ACHN (cell line): ENCODE measurements at regions not wholly inside any gene's neighbourhood (a gene's known extent, or its start where the extent isn't known, plus 50 kb on each side); places are given as distances from the start of the nearest gene placed in this dataset.
"Not testable (repeated sequence)": the region's sequence is repeated elsewhere in the genome, so short reads cannot be mapped to it uniquely, and the experiment has no call there.

ENCODE experiments used
- DNase-seq: peaks from one replicate; pipeline ENCODE4 v3.0.0-alpha.2; 2015
- in situ Hi-C: cut with HindIII; loops from 2 replicates; pipeline ENCODE4 v1.10.0; 2017; ENCODE audit warnings: low sequenced_read_pairs, low pct_ligation_motif_present, low pct_unique_long_range_greater_than_20kb

DNA sequence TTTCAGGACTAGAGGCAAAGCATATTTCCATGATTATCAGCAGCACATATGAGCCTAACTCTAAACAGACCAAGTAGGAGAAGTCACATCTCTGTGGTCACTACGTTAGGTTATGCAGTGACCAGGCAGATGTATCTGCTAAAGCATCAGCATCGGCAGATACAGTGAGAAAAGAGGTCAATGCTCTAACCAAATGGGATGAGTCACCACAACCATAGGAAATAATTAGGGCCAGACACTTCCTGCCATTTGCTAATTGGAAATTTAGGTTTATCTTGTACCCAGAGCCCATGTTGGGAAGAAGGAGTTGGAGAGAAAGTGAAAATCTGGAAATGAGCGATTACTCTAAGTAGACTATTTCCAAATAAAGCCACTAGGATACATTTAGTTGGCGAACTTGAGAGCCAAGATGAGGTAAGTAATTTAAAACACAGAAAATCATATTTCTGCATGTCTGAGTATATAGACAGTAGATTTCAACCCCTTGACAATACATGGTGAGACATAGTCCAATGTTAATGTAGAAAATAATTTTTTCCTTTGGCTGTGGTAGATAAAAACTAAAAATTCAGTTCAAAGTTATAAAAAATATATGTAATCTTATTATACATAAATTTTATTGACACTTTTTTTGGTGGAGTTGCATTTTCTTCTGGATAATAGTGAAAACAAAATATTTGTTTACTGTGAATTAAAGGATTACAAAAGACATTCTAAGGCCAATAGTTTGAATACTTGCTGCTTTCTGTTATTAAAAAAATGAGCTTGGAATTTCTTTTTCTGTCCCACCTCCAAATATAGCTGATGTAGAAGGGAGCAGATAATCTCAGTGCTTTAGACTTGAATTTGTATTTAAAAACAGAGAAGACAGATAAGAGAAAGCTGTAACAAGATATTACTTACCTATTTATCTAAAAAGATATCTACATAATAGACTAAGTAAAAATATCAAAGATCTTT, 104.4 kb upstream of the CSNK1A1L start:
- no peak for DNase-seq
- in situ Hi-C loops, result no loop called here

DNA sequence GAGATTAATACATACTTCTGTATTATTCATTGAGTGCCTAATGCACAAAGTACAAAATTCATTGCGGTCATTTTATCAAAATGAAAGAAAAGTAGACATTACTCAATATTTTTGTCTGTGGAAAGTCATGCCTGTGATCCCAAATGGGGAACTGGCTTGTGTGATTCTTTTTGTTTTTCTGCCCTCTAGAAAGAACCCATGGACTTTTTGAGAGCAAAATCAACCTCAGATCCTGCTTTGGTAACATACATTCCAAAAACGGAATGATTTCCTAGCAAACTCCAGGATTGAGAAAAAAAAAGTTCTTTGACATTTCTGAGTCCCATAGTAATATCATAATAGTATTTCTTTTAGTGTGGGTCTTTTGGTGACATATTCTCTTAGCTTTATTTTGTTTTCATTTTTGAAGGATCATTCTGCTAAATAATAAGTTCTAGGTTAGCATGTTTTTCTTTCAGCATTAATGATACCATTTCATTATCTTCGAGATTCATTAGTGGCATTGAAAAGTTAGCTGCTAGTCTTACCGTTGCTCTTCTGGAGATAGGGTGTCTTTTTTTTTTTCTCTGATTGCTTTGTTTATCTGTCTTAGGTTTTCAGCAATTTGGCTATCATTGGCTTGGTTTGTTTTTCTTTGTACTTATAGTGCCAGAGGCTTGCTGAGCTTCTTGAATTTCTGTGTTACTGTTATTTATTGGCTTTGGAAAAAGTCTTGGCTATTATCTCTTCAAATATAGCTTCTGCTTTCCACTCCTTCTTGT, 102.4 kb upstream of the CSNK1A1L start:
- DNase-seq, result no peak
- in situ Hi-C loops, result no loop called here

DNA sequence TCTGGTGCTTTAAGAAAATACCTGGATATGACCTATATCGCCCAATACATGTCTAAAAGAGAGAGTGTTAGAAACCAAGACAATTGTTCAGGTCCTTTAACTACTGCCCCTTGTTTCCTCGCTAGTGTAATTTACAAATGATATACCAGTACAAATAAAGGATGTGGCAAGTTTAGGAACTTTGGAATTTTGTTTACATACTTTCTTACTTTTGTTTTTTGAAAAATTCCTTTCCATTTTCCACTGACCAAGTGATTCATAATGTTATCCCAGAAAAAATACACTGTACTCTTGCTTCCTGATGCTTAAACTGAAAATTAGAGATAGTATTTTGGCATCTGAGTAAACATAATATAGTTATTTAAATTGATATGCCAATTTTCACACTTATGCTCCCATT, 96.8 kb upstream of the CSNK1A1L start:
- in situ Hi-C loops, result no loop called here
- DNase-seq, result no peak

DNA sequence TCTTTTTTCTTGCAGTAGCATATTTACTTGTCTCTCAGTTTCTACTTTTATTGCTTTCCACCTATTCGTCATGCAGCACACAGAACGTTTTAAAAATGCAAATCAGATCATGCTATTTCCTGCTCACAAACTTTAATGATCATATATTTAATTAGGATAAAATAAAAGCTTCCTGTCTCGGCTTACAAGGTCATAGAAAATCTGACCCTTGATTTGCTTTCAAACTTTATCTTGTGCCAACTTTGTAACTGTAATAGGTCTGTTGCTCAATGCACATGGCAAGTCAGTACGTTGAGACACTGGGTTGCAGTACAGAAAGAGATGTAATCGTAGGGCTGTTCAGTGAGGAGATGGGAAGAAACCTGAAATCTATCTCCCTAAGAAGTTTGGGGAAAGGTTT, 95.6 kb upstream of the CSNK1A1L start:
- in situ Hi-C loops, result no loop called here
- DNase-seq, result no peak

DNA sequence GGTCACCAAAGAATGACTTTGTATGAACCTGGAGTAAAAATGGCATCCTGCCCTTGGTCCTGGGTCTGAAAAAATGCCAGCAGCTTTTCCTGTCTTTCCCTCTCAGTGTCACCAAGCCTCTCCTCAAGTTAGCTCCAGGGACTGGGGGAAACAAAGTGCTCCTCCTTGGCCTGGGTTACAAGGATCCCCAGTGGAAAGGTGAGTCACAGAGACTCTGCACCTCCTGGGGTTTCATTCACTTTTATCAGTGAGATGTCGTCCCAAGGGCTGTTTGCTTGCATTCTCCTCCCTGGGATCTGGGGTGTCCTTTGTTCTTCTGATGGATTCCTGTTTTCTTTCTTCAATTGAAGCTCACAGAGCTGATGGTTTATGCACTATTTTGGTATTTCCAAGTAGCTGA, 93.2 kb upstream of the CSNK1A1L start:
- no peak for DNase-seq
- in situ Hi-C loops, result no loop called here

DNA sequence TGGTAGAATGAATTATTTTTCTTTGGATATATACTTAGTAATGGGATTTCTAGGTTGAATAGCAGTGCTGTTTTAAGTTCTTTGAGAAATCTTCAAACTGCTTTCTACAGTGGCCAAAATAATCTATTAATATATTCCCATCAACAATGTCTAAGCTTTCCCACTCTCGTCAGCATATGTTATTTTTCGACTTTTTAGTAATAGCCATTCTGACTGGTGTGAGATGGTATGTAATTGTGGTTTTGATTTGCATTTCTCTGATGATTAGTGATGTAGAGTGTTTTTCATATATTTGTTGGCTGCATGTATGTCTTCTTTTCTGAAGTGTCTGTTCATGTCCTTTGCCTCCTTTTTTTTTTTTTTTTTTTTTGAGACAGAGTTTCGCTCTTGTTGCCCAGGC, 90.2 kb upstream of the CSNK1A1L start:
- no peak for DNase-seq
- in situ Hi-C loops, result no loop called here

DNA sequence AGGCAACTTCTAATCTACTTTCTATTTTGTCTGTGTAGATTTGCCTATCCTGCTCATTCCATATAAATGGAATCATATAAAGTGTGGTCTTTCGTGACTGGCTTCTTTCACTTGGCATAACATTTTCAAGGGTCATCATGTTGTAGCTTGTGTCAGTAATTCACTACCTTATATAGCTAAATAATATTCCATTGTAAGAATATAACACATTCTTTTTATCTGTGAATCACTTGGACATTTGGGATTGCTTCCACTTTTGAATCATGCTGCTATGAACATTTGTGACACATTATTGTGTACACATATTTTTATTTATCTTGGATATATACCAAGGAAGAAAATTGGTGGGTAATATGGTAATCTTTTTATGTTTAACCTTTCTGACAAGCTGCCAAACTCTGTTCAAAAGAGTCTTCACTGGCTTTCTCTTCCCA, 89.0 kb upstream of the CSNK1A1L start:
- DNase-seq, result no peak
- in situ Hi-C loops, result no loop called here

DNA sequence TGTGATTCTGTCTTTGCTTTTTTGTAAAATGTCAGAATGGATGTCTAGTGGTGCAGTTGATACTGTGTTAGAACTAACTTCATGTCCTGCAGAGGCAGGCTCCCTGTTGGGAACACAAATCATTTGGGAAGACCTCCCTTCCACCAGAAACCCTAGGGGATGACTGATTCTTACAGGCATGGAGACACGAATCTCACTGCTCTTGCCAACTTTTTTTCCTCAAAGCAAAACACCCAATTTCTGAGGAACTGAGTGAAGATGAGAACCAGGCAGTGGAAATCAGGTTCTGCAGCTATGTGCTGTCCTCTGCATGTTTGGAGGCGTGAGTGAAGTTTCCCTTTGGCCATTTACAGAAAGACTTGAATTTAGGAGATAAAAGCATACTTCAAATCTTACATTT, 87.5 kb upstream of the CSNK1A1L start:
- in situ Hi-C loops, result no loop called here
- no peak for DNase-seq

DNA sequence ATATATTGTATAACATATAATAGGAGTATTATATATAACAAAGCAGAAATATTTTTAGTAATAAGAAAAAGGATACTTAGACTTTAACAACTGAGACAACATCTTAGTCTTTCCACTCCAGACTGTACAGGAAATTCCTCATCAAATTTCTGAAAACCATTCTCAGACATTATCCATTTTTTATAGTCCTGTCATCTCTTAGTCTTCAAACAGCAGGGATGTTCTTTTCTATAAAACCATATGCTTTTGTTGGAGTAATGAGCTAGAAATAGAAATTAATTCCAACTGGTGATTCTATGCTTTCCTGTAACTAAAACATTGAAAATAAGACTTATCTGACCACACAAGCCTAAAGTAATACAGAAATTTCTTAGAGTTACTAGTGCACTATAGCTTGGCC, 82.2 kb upstream of the CSNK1A1L start:
- in situ Hi-C loops, result no loop called here
- DNase-seq, result no peak

DNA sequence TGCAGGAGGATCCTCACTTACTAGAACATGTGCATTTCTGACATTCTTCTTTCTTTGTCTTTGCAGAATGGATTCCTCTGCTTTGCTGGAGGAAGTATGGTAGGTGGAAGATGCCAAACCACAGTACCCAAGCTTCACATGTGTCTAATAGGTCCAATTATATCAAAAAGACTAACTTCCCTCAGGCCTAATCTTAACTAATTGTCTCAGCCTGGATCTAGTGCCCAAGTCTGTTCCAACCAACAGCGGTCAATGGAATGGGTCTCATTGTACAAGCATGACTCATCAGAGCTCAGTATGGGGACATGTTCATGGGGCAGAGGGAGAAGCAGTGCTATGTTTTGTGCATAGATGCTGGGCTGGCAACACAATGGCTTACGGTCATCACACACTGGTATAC, 81.6 kb upstream of the CSNK1A1L start:
- no peak for DNase-seq
- in situ Hi-C loops, result no loop called here

DNA sequence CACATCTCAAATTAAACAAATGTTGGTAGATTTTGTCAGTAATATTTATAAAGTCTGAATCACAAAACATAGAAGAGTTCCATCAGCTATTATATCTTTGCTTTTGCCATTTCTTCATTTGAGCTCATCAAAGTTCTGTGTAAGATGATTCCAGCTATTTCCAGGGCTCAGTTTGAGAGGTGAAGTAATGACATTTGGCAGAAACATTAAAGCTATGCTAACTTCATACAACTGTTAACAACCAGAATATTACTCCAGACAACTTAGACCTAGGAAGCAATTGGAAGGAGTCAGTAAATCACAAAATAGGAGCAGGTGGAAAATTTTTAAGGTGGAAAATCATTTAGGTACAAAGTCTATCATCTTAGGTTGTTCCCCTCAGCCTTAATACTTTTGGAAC, 76.2 kb upstream of the CSNK1A1L start:
- no peak for DNase-seq
- in situ Hi-C loops, result no loop called here

DNA sequence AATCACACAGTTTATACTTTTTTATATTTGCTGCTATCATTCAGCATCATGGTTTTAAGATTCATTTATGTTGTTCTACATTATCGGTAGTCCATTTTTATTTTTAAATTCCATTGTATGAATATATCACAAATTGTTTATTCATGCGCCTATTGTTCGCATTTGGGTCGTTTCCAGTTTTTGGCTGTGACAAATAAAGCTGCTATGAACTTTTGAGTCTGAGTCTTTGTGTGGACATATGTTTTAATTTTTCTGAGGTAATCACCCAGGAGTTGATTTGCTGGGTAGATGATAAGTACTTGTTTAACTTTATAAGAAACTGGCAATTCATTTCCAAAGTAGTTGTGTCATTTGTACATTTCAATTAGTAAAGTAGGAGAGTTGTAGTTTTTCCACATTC, 74.2 kb upstream of the CSNK1A1L start:
- in situ Hi-C loops, result no loop called here
- no peak for DNase-seq

DNA sequence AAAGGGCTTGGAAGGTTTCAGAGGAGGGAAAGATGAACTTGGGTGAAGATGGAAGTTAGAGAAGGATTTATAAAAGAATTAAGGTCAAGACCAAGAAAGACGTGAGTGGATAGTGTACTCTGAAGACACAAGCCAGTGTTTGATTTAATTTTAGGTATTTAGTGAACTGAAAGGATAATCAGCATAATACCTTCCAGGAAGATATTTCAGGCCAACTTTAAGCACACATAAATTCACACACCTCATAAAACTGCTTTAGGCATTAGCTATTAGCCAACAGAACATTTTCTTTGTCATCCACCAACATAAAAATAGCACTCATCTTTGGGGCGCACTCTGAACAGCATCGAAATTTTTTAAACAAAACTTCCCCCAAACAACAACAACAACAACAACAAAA, 71.7 kb upstream of the CSNK1A1L start:
- in situ Hi-C loops, result no loop called here
- no peak for DNase-seq

DNA sequence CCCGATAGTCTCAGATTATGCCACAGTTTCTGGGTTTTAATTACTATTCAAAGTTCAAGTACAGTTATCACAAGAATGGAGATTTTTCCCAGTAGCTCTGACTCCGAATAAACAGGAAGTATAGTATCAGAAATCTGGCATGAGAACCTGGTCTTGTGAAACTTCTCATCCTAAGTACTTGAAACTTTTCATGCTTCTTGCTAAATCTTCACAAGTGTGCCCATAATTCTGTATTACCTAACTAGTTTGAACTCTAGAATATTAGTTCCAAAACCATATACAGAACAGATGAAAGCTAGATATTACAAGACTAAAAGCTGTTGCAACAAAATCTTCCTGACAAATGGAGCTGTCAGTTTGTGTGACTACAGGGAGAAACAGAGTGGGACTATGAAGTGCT, 70.5 kb upstream of the CSNK1A1L start:
- in situ Hi-C loops, result no loop called here
- DNase-seq, result no peak

DNA sequence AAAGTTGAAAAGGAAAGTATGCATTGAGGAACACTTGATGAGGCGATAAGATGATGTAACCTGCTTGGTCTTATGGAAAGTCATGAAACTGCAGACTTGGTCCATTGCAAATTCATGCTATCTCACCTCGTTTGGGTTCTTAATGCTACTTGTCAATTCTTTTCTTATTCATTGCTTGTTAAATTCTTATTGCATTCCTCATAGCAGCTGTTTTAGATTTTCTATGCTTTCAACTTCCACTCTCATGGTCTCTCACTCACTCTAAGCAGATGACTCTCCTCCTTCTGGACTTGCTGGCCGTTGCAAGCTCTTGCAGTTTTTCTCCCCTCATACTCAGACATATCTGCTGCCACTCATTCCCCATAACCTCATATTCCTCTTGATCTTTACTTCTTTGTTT, 67.8 kb upstream of the CSNK1A1L start:
- in situ Hi-C loops, result no loop called here
- no peak for DNase-seq

DNA sequence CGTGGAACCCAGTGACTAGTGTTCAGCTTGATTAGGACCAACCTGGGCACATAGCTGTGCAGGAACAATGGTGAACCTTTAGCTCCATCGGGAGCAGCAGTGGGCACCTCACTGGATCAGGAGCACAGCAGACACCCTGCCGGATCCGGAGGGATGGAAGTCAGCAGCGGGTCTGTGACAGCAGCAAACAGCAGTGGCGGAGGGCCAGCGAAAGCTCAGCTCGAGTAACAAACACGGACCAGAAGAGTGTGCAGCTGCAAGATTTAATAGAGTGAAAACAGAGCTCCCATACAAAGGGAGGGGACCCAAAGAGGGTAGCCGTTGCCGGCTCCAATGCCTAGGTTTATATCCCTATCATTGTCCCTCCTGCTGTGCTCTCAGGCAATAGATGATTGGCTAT, 66.8 kb upstream of the CSNK1A1L start:
- in situ Hi-C loops, result not testable (repeated sequence)

DNA sequence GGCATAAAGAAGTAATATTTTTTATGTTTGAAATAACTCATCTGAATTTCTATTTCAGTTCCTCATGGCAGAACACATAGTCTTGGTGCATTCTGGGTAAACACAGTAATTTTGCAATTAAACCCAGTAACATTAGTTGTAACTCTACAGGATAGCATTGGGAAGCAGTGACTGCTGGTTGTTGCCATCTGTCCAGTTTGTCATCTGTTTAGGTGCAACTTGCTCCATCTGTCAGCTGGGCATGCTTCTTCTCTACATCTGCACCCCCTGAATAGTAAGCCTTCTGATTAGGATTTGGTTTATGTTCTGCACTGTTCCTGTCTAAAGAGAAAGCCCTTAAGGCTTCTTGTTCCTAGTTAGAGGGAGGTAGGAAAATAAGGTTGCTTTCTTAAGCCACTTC, 63.5 kb upstream of the CSNK1A1L start:
- in situ Hi-C loops, result no loop called here
- DNase-seq, result no peak

More for the DNA sequence above, 66.8 kb upstream of the CSNK1A1L start:
- not testable (repeated sequence) for DNase-seq

DNA sequence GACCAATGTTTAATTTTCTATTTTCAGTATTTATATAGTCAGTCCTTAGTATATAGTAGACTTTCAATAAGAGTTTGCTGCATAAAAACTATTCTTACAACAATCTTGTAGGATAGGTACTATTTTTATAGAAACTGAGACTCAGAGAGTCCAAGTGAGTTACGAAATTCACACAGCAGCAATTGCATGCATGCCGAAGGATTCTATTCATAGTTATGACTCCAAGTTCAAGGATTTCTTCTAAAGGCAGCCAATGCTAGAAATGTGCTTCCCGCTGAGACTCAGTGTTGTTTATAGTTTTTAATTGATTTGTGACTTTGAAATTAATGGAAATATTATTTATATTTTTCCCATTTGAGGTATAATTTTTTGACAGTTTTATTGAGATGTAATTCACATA, 62.7 kb upstream of the CSNK1A1L start:
- in situ Hi-C loops, result no loop called here
- no peak for DNase-seq

DNA sequence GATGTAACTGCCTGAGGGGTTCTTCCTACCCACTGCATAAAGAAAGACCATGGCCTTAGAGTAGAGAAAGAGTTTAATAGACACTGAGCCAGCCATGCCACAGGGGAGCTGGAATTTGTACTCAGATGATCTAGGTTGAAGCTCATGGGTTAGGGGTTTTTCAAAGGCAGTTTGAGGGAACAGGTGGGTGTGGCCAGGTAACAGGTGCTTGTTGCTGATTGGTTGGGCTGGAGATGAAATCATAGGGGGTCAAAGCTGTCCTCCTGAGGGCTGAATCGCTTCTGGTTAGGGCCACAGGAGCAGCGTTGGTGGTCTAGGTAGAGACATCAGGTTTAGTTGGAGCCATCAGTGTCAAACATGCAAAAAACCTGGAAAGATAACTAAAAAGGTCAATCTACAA, 59.2 kb upstream of the CSNK1A1L start:
- DNase-seq, result no peak
- in situ Hi-C loops, result no loop called here
